Heart right ventricle (tissue), 16 donors: ENCODE measurements at regions not wholly inside any gene's neighbourhood (a gene's known extent, or its start where the extent isn't known, plus 50 kb on each side); places are given as distances from the start of the nearest gene placed in this dataset.

Experiments
- ATAC-seq, 8 donors: fragments of 200-7000 bp; cut with Tn5 transposase; one replicate each; pipeline ENCODE4 v1.9.1; 2020; ENCODE audit warnings: mild to moderate bottlenecking in 8 of 8, moderate library complexity in 8 of 8, moderate number of reproducible peaks in 1 of 8
- DNase-seq, 2 donors: peaks; one replicate each; pipeline ENCODE4 v3.0.0-alpha.2; 2020
- H3K27ac ChIP-seq, 10 donors: fragments of 200-600 bp; sonication (generic) in 2 of 10; one replicate each; pipeline versions ENCODE4 v1.5.0 to v1.8.0; 2020 to 2022; ENCODE audit warnings: mild to moderate bottlenecking in 3 of 10
- H3K27me3 ChIP-seq, 7 donors: fragments of 200-600 bp; one replicate each; pipeline ENCODE4 v1.8.0; 2021 to 2022; ENCODE audit warnings: mild to moderate bottlenecking in 2 of 7
- H3K36me3 ChIP-seq, 9 donors: fragments of 200-600 bp; sonication (generic) in 1 of 9; one replicate each; pipeline versions ENCODE4 v1.5.0 to v1.8.0; 2020 to 2022; ENCODE audit warnings: mild to moderate bottlenecking in 2 of 9
- H3K4me1 ChIP-seq, 9 donors: fragments of 200-600 bp; sonication (generic) in 1 of 9; one replicate each; pipeline versions ENCODE4 v1.5.0 to v1.8.0; 2020 to 2022; ENCODE audit warnings: mild to moderate bottlenecking in 4 of 9
- H3K4me3 ChIP-seq, 10 donors: fragments of 200-600 bp; sonication (generic) in 2 of 10; one replicate each; pipeline versions ENCODE4 v1.5.0 to v1.8.0; 2020 to 2022; ENCODE audit warnings: mild to moderate bottlenecking in 7 of 10, moderate library complexity in 2 of 10
- H3K9me3 ChIP-seq, 11 donors: fragments of 200-600 bp in 10 of 11; sonication (generic) in 2 of 11; one replicate each; pipeline versions ENCODE4 v1.5.0 to v1.8.0; 2013 to 2022; ENCODE audit warnings: mild to moderate bottlenecking in 2 of 11, control low read depth in 1 of 11, moderate library complexity in 1 of 11
- CTCF ChIP-seq, 9 donors: fragments of 200-600 bp; sonication (generic) in 2 of 9; IDR thresholded peaks; one replicate each; pipeline versions ENCODE4 v1.5.0 to v1.8.0; 2021 to 2022; ENCODE audit warnings: antibody characterized with exemption in 9 of 9, mild to moderate bottlenecking in 5 of 9, moderate library complexity in 1 of 9
- WGBS, 2 donors: extraction: QIAGEN DNeasy Blood & Tissue Kit; methylation state at CpG; one replicate each; pipeline ENCODE4 v1.1.7; 2013; ENCODE audit warnings: inconsistent platforms in 1 of 2; 5-methylcytosine and 5-hydroxymethylcytosine counted together
- intact Hi-C, 10 donors: fragments of 100-400 bp; cut with DNase I; formaldehyde crosslinking; loops; one replicate each; pipeline versions ENCODE4 v1.11.1 to v1.14.2; 2022
- donor health status: Arrhythmogenic right ventricular cardiomyopathy.
- donor health status: ischemic (EF 13 %, LVEDD 7.1; RV severe dilation, severe dysfunction).
- donor health status: healthy with polysubstance abuse.
- donor health status: DM: no; HTN: yes; CAD: no.
- donor health status: DM: no; HTN: no; CAD: no.
- donor health status: ischemic (EF 25% LVEDD 6.9; RV normal size, moderate dysfunction).
- donor health status: ischemic (EF 25% LVEDD 5.7; RV mildly dilated, moderate dysfunction).
- donor health status: healthy.
- donor health status: DM: yes; HTN: yes; CAD: no.
- donor health status: Ischemic cardiomyopathy.
- donor health status: ischemic (EF 35%, LVEDD 5.7; RV mildly dilated, moderate dysfunction).
- donor health status: nonischemic (EF 11% LVEDD 7.7; RV severe dilation, severe dysfunction).
- donor health status: DM: yes; HTN: yes; CAD: no.
- donor health status: PGD.
- donor health status: ischemic (EF 29% LVEDD 5.4; RV normal size, mild dysfunction).
- donor health status: nonischemic (EF 23%, LVEDD 6.1; RV moderate dilation, normal function).

- TF ChIP-seq CTCF (IDR thresholded peaks at IDR 0.05): no peak
- H3K9me3 ChIP-seq: no peaks in the 10 kb centered on the region
- no peaks in the 10 kb centered on the region for H3K36me3 ChIP-seq
- H3K4me3 ChIP-seq: no peak overlapping the region
- intact Hi-C loops: no loop called here
- WGBS, 2 donors: 49 to 51% methylated on average over 2 of the region's 2 CpGs
- DNase-seq (no peak), ATAC-seq (no peak)
- peaks cover 0 to 23% (median 0%) of the 10 kb centered on the region in 7 donors for H3K27me3 ChIP-seq
- peak overlapping the region in 1 of 10 donors; percentile 62 for H3K27ac ChIP-seq
- H3K4me1 ChIP-seq: no peaks in the 10 kb centered on the region
Observed at GRCh38 chr16:26599785-26600104, 467.0 kb upstream of the C16orf82 start.

- intact Hi-C loops: no loop called here
- WGBS, 2 donors: 38 to 54% methylated on average over 1 of the region's 1 CpG
- no peak for TF ChIP-seq CTCF (IDR thresholded peaks at IDR 0.05)
Observed at GRCh38 chr16:26601335-26601734, 465.4 kb upstream of the C16orf82 start.

GRCh38 chr16:26605626-26606271 is 461.0 kb upstream of the C16orf82 start:
- DNase-seq: no peak
- no peaks in the 10 kb centered on the region for H3K4me1 ChIP-seq
- no peaks in the 10 kb centered on the region for H3K9me3 ChIP-seq
- peaks cover 0 to 40% (median 0%) of the 10 kb centered on the region in 7 donors for H3K27me3 ChIP-seq
- intact Hi-C loops: no loop called here
- no peaks in the 10 kb centered on the region for H3K36me3 ChIP-seq
- H3K4me3 ChIP-seq: no peak overlapping the region
- TF ChIP-seq CTCF (IDR thresholded peaks at IDR 0.05): no peak
- no peak for ATAC-seq
- 64 to 66% methylated on average over 13 of the region's 13 CpGs for WGBS, 2 donors
- no peak overlapping the region for H3K27ac ChIP-seq

More at GRCh38 chr16:26601335-26601734, 465.4 kb upstream of the C16orf82 start:
- Histone ChIP-seq H3K36me3 (no peaks in the 10 kb centered on the region), H3K4me1 (no peaks in the 10 kb centered on the region), H3K9me3 (no peaks in the 10 kb centered on the region), H3K27me3 (peaks cover 0 to 36% (median 0%) of the 10 kb centered on the region in 7 donors), H3K4me3 (no peak overlapping the region), H3K27ac (peak overlapping the region in 1 of 10 donors; percentile 6)
- no peak for ATAC-seq
- no peak for DNase-seq

GRCh38 chr16:26606381-26607150 is 460.2 kb upstream of the C16orf82 start:
- TF ChIP-seq CTCF (IDR thresholded peaks at IDR 0.05): no peak
- WGBS, 2 donors: 57 to 72% methylated on average over 3 of the region's 3 CpGs

More at GRCh38 chr16:26606381-26607150, 460.2 kb upstream of the C16orf82 start:
- DNase-seq: no peak
- ATAC-seq: no peak
- no peak overlapping the region for H3K4me3 ChIP-seq
- no peak overlapping the region for H3K27ac ChIP-seq
- H3K36me3 ChIP-seq: no peaks in the 10 kb centered on the region
- no peaks in the 10 kb centered on the region for H3K4me1 ChIP-seq
- peaks cover 0 to 40% (median 0%) of the 10 kb centered on the region in 7 donors for H3K27me3 ChIP-seq
- intact Hi-C loops: no loop called here
- no peaks in the 10 kb centered on the region for H3K9me3 ChIP-seq
